ENCODE measurements at regions not wholly inside any gene's neighbourhood (a gene's known extent, or its start where the extent isn't known, plus 50 kb on each side); places are given as distances from the start of the nearest gene placed in this dataset.

DNA sequence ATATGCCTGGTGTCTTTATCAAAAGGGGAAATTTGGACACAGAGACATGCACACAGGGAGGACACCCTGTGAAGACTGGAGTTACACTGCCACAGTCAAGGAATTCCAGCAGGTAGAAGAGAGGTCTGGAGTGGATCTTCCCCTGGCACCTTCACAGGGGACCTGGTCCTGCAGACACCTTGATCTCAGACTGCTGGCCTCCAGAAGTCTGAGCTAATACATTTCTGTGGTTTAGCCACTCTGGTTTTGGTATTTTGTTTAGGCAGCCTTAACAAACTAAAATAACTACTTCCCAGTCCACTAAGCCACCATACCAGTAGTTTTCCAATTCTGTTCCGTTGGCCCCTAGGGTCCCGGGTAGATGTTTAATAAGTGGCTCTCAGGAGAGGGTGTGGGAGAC lies 164.7 kb downstream of the SETD4 start:
- no peak for DNase-seq (ENCODE audit: low spot score)

- DNase-seq (ENCODE audit: low spot score), result no peak
Observed at GRCh38 chr21:35893156-35893555, 167.2 kb downstream of the SETD4 start.

- no peak for DNase-seq (ENCODE audit: low spot score)
Observed at GRCh38 chr21:35886887-35887286, 173.4 kb downstream of the SETD4 start.

DNA sequence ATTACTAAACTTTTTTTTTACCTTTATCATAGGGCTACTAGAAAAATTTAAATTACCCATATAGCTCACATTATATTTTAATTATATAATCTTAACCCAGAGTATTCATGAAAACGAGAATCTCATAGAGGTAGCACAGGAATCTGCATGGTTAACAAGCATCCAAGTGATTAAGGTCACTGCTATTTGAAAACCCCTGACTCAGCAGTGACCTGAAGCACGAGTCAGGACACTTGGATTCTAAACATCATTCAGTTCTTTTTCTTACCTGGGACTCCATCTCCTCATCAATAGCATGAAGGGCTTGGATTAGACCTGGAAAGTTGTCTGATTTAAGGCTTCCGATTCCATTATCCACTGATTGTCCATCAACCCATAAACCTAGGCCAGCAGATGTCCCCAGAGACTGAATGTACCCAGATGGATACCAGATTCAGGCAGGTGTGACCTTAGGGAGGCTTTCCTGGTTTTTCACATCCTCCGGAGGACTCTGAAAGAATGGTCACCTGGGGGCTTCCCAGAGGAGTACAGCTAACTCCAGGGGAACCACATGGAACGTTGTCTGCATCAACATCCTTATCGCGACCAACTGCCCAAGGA lies 174.3 kb downstream of the SETD4 start:
- no peak for DNase-seq (ENCODE audit: low spot score)

- peak; percentile 31 for DNase-seq (ENCODE audit: low spot score)
Observed at GRCh38 chr21:35882791-35883240, 177.5 kb downstream of the SETD4 start.

- peak; percentile 11 for DNase-seq (ENCODE audit: low spot score)
Observed at GRCh38 chr21:35873441-35873840, 186.9 kb downstream of the SETD4 start.

GRCh38 chr21:35871906-35872305 lies 188.4 kb downstream of the SETD4 start:
- no peak for DNase-seq (ENCODE audit: low spot score)

GRCh38 chr21:35868869-35869223 lies 191.5 kb downstream of the SETD4 start:
- no peak for DNase-seq (ENCODE audit: low spot score)

GRCh38 chr21:35868005-35868868 lies 192.1 kb downstream of the SETD4 start:
- no peak for DNase-seq (ENCODE audit: low spot score)

- DNase-seq (ENCODE audit: low spot score), result no peak
Observed at GRCh38 chr21:35864039-35864438, 196.3 kb downstream of the SETD4 start.

DNA sequence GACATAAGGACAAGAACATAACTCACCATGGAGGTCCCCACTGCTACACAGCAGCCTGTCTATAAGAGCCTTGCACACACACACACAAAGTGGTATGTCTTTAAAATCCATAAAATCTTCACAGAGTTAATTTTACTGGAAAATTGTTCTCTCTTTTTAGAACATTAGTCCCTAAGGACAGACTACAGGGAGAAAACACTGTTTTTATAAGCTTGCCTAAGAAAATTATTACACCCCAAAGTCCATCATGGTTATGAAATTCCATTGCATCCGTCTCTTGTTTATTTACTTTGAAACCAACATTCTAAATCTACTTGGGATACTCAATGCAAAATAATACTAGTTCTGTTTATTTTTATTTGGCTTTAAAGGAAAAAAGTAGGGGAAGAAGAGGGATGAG lies 197.4 kb downstream of the SETD4 start:
- no peak for DNase-seq (ENCODE audit: low spot score)

DNA sequence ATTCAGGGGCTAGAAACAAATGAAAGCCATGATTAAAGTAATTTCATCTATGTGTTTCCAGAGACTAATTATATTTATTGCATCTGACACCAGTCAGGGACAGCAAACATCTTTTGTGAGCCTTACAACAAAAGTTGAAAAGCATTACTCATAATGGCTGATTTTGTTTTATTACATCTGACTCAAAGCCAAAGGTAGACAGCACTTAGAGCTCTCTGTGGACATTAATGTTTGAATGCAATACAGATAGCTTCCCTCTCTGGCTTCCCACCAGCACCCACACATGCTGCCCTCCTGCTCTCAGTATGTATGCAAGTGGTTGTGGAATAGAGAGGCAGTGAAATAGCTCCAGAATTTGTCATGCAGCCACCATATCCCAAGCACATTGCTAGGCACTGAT lies 198.7 kb downstream of the SETD4 start:
- peak; percentile 33 for DNase-seq (ENCODE audit: low spot score)

GRCh38 chr21:35860189-35860869 lies 200.0 kb downstream of the SETD4 start:
- DNase-seq (ENCODE audit: low spot score), result no peak

- DNase-seq (ENCODE audit: low spot score), result no peak
Observed at GRCh38 chr21:35859677-35860076, 200.6 kb downstream of the SETD4 start.

DNA sequence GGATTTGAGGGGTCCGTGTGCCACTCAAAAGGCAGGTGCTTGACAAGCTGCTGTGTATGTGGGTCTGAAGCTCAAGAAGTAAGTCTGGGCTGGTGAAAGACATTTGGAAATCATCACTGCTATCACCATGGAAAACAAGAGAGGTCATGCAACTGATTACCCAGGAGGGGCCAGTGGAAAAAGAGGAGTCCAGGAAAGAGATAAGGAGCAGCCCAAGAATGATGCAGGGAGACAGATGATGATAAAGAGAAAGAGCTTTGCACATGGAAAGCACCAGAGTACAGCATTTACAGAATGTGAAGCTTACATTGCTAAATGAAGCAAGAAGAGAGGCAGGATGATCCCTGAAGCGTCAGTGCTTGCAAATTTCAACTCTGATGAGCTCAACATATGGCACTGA lies 203.2 kb downstream of the SETD4 start:
- no peak for DNase-seq (ENCODE audit: low spot score)

GRCh38 chr21:35855484-35855883 lies 204.8 kb downstream of the SETD4 start:
- DNase-seq (ENCODE audit: low spot score), result no peak

DNA sequence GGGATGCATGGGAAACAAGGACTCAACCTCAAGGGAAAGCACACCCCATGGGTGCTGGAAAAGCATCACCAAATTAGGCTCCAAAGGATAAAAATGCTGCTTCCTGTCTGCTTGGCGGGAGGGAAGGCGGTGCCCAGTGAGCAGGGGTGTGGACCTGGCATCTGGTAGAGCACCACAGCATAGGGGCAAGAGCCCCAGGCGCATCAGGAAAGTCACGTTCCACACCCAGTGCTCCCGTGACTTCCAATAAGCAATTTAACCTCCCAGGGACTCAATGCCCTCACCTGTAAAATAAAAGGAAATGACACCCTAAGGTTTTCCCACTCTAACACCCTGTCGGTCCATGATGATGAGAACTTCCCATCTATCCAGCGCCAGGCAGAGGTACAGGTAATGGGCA lies 206.0 kb downstream of the SETD4 start:
- DNase-seq (ENCODE audit: low spot score), result no peak

DNA sequence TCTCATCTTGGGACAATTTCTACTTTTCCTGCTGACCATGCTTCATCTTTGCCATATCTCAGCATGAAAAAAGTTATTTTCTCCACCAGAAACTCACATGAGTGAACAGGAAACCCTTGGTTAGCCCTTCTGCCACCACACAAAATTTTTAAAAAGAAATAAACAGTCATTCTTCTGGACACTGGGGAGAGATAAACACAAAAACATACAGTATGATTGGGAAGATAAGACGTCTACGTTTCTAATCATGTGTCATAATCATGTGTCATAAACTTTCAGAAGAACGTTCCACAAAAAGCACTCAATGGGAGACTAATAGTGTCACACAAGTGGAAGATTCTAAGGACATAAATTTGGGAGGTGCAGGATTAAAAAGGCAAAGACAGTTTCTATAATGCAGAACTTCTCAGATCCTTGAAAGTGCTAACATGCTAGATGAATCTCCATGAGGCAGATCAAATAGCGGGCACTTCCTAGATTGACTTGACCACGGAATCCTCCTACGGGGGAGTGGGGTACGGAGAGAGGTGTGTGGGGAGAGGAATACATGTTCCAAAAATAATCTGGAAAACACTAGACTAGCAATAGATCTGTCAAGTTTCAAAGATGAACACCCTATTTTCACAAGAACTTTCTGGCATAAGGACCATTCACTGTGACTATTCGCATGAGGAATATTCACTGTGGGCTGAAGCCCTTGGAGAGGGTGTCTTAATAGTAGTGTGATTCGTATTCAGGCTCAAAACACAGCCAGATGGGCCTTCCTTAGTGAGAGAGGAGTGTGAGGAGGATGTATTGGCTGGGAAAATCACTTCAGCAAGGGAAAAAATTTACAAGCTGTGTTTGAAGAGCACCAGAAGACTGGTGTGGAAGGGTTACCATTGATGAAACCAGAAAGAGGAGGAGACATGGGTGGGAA lies 206.7 kb downstream of the SETD4 start:
- no peak for DNase-seq (ENCODE audit: low spot score)

DNA sequence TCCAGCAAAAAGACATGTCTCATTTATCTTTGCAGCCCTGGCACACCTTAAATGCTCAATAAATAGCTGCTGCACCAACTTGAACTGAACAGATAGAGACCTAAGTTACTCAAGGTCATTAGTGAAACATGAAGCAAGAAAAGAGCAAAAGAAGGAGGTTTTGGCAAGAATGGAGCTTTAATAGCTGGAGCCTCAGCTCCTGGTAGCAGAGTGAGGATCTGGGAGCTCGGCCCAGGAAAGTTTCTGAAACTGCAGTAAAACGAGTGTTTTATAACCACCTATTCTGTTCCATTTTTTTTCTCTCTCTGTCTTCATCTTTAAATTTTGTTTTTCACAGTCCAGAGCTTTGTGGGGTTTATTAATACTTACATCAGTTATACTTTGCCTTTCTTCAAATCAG lies 207.5 kb downstream of the SETD4 start:
- no peak for DNase-seq (ENCODE audit: low spot score)

GRCh38 chr21:35850542-35851103 lies 209.7 kb downstream of the SETD4 start:
- peak; percentile 10 for DNase-seq (ENCODE audit: low spot score)

DNA sequence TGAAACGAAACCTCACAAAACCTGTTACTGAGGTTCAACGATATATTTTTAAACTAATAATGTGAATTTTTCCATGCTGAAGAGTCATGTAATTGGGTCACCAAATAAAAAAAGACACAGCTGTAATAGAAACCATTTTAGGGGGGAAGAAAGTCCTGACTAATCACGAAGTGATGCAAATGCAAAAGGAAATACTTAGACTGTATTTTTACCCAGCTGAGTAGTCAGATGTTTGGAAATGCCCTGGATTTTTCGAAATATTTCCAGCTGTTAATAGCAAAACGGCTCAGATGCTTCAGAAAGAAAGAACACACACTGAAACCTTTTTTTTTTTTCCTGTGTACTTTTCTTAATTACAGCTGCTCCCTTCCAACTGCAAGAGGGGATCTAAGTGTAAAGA lies 210.3 kb downstream of the SETD4 start:
- DNase-seq (ENCODE audit: low spot score), result peak; percentile 84

DNA sequence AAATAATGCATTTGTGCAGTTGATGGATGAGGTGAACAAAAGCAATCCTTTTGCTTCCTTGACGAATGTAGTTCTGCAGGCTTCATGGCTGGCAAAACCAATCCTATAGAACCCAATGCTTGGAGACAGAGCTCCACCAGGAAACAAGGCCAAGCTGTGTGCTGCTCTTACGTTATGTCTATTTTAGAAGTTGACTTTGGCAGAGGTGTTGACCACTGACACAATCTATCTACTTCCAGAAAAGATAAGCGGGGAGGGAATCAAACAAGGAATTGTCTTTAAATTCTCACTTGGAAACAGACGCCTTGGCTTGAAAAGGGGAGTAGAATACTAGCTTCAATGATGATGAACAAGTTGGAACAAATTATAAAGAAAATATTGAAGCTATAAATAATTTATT lies 211.2 kb downstream of the SETD4 start:
- DNase-seq (ENCODE audit: low spot score), result no peak
